UCSD-AML1 (cell line): ENCODE measurements at regions not wholly inside any gene's neighbourhood (a gene's known extent, or its start where the extent isn't known, plus 50 kb on each side); places are given as distances from the start of the nearest gene placed in this dataset.
A peak's percentile ranks its signal among the peaks of the same experiment; 100 is the strongest.

Experiments used
- DNase-seq: peaks from one replicate; lab custom pipeline; 2025; ENCODE audit not compliant: unreplicated experiment; lab: John Stamatoyannopoulos, UW

- no peak for DNase-seq
Observed at GRCh38 chr20:7057611-7058010, 290.1 kb downstream of the BMP2 start.

GRCh38 chr20:7078804-7079203, 311.3 kb downstream of the BMP2 start:
- DNase-seq: no peak

GRCh38 chr20:7080472-7080871, 313.0 kb downstream of the BMP2 start:
- DNase-seq: no peak

- no peak for DNase-seq
Observed at GRCh38 chr20:7085467-7085866, 318.0 kb downstream of the BMP2 start.

- DNase-seq: no peak
Observed at GRCh38 chr20:7087803-7088202, 320.3 kb downstream of the BMP2 start.

- no peak for DNase-seq
Observed at GRCh38 chr20:7090001-7090400, 322.5 kb downstream of the BMP2 start.

- no peak for DNase-seq
Observed at GRCh38 chr20:7090811-7091210, 323.3 kb downstream of the BMP2 start.

GRCh38 chr20:7091655-7092054, 324.2 kb downstream of the BMP2 start:
- no peak for DNase-seq

GRCh38 chr20:7094438-7094997, 327.0 kb downstream of the BMP2 start:
- DNase-seq: peak; percentile 22

GRCh38 chr20:7106910-7107309, 339.4 kb downstream of the BMP2 start:
- no peak for DNase-seq

- DNase-seq: no peak
Observed at GRCh38 chr20:7108929-7109328, 341.4 kb downstream of the BMP2 start.

GRCh38 chr20:7113577-7114466, 346.3 kb downstream of the BMP2 start:
- peak; percentile 10 for DNase-seq

GRCh38 chr20:7123457-7123856, 356.0 kb downstream of the BMP2 start:
- no peak for DNase-seq

GRCh38 chr20:7124120-7124519, 356.6 kb downstream of the BMP2 start:
- no peak for DNase-seq

- DNase-seq: no peak
Observed at GRCh38 chr20:7136886-7137285, 369.4 kb downstream of the BMP2 start.

- DNase-seq: no peak
Observed at GRCh38 chr20:7137395-7138151, 370.1 kb downstream of the BMP2 start.

GRCh38 chr20:7144464-7144863, 377.0 kb downstream of the BMP2 start:
- DNase-seq: no peak

- DNase-seq: no peak
Observed at GRCh38 chr20:7146552-7147219, 379.2 kb downstream of the BMP2 start.

GRCh38 chr20:7147220-7147601, 379.7 kb downstream of the BMP2 start:
- no peak for DNase-seq

GRCh38 chr20:7151676-7152470, 384.4 kb downstream of the BMP2 start:
- no peak for DNase-seq

GRCh38 chr20:7155282-7155681, 387.8 kb downstream of the BMP2 start:
- no peak for DNase-seq
